ENCODE measurements at regions not wholly inside any gene's neighbourhood (a gene's known extent, or its start where the extent isn't known, plus 50 kb on each side); places are given as distances from the start of the nearest gene placed in this dataset.
"Not testable (repeated sequence)": the region's sequence is repeated elsewhere in the genome, so short reads cannot be mapped to it uniquely, and the experiment has no call there.

DNA sequence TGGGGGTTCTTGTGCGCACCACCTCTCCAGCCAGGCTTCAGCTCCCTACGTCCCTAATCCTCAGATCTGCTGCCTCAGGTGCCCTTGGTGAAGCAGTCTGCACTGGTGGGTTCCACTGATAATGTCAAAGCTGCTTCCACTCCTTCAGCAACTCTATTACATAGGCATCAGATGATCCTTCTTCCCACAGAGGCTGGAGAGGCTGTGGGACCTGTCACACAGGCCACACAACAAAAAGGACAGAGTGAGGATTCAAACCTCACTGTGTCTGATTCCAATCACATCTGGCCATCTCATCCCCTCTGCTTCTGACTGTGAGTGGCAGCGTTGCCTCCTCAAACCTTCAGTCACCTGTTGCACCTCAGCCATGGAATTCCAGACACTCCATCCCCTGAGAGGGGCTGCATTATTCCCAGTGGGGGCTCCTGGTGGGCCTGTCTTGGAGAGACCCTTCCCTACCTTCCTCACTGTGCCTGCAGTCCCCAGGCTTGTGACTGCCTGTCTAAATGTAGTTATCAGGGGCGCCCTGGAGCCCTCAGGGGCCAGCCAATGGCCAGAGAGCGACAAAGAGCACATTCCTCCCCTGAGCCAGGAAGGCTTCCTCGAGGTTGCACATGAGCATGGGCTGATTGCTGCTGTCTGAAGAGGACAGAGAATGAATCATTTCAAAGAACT lies 211.4 kb upstream of the ECI2 start:
- DNase-seq = no peak

- no peak for DNase-seq
Measured at GRCh38 chr6:4345543-4345942, 210.2 kb upstream of the ECI2 start.

DNA sequence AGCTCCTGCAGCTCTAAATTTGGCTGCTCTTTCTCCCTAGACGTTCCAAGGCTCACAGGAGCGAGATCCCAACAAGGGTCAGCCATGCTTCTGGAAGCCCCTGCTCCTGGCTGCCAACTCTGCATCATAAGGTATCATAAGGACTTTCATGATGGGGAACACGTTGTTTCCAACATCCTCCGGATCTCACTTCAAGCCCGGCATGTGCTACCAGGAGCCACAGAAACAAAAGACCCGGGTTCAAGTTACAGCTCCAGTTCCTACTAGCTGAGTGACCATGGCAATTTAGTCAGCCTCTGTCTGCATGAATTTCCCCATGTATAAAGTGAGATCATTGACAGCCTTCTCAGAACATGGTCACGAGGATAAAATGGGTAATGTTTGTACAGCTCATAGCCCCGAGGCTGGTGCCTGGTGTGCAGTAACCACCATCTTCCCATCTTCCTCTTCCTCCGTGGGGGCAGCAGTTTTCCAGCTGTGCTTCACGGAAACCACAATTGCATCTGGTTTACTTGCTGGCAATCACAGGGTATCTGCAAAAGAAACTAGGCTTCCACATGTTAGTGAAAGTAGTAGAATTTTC lies 209.0 kb upstream of the ECI2 start:
- no peak for DNase-seq

GRCh38 chr6:4342407-4343137 lies 207.2 kb upstream of the ECI2 start:
- DNase-seq = no peak

DNA sequence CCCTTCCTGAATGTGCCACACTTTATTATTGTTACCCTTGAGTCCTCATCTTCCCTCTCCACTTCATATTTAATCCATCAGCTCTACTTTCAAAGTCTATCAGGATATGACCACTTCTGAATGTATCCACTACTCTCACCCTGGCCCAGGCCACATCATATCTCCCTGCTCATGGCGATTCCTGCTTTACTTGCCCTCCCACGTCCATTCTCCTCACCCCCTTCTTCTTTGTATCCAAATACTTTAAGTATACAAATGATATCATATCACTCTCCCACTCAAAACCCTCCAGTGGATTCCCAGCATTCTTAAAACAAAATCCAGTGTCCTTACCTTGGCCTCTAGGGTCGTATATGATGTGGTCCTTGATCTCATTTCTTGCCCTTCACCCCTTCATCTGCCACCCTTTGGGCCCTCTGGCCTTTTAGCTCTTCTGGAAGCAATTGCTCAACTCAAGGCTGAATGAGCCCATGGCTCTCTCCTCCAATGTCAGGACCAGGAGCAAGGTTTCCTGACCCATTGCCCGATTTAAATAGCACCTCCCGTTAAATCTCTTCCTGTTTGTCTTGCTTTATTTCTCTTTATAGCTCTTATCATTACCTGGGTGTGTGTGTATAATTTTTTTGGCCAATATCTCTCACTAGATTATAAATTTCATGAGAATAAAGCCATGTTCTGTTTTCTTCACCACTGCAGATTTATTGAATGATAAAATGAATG lies 205.9 kb upstream of the ECI2 start:
- no peak for DNase-seq

DNA sequence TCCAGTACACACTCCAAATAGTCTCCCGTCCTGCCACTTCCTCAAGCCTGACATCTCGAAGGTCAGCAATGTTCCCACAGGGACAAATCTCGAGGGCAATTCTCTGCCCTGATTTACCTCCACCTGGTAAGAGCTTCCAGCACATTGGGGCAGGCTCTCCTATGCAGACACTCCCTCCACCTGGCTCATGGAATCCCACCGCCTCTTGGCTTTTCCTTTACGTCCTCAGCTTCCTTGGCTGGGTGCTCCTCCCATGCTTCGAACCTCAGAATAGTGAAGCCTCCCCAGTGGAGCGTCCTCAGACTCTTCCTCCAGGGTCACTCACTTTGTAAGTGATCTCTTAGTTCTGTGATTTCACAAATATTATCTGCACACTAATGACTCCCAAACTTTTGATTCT lies 205.2 kb upstream of the ECI2 start:
- no peak for DNase-seq

GRCh38 chr6:4338884-4339283 lies 203.5 kb upstream of the ECI2 start:
- no peak for DNase-seq

GRCh38 chr6:4336778-4337442 lies 201.5 kb upstream of the ECI2 start:
- no peak for DNase-seq

GRCh38 chr6:4336084-4336483 lies 200.7 kb upstream of the ECI2 start:
- DNase-seq = no peak

DNA sequence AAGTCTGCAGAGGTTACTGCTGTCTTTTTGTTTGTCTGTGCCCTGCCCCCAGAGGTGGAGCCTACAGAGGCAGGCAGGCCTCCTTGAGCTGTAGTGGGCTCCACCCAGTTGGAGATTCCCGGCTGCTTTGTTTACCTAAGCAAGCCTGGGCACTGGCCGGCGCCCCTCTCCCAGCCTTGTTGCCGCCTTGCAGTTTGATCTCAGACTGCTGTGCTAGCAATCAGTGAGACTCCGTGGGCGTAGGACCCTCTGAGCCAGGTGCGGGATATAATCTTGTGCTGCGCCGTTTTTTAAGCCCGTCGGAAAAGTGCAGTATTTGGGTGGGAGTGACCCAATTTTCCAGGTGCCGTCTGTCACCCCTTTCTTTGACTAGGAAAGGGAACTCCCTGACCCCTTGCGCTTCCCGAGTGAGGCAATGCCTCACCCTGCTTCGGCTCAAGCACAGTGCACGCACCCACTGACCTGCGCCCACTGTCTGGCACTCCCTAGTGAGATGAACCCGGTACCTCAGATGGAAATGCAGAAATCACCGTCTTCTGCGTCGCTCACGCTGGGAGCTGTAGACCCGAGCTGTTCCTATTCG lies 198.9 kb upstream of the ECI2 start:
- not testable (repeated sequence) for DNase-seq

GRCh38 chr6:4327841-4328240 lies 192.5 kb upstream of the ECI2 start:
- no peak for DNase-seq

- DNase-seq = no peak
Measured at GRCh38 chr6:4324746-4325145, 189.4 kb upstream of the ECI2 start.

GRCh38 chr6:4323322-4323721 lies 187.9 kb upstream of the ECI2 start:
- DNase-seq = no peak

GRCh38 chr6:4322846-4323309 lies 187.5 kb upstream of the ECI2 start:
- DNase-seq = no peak

DNA sequence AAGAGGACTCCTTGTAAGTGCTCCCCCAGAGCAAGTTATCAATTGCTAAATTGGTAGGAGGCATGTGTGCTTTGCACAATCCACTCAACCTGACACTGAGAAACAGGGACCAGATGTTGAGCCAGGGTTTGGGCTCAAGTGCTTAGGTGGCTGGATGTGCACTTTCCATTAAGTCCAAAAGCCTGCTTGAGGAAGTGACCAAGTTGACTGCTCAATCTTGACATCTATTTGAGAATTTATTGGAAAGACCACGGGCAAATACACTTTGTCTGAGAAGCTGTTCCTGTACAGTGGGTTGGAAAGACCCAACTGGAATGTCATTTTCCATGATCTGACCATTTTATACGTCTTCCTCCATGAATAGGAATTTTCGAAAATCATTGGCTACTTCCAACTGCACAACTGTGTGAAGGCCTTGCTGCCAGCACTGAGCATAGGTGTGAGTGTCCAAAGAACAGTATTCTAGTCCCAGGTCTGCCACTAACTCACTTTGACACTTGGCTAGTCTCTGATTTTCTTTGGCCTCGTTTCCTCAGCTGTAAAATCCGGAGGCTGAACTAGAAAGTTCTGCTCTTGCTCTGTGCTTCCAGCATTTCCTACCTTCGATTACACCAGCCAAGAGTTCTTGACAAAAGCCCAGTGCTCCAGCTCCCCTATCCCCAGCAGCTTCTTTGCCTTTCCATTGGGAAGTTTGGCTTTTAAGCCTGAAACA lies 186.9 kb upstream of the ECI2 start:
- DNase-seq = no peak

- DNase-seq = no peak
Measured at GRCh38 chr6:4320860-4321259, 185.5 kb upstream of the ECI2 start.

DNA sequence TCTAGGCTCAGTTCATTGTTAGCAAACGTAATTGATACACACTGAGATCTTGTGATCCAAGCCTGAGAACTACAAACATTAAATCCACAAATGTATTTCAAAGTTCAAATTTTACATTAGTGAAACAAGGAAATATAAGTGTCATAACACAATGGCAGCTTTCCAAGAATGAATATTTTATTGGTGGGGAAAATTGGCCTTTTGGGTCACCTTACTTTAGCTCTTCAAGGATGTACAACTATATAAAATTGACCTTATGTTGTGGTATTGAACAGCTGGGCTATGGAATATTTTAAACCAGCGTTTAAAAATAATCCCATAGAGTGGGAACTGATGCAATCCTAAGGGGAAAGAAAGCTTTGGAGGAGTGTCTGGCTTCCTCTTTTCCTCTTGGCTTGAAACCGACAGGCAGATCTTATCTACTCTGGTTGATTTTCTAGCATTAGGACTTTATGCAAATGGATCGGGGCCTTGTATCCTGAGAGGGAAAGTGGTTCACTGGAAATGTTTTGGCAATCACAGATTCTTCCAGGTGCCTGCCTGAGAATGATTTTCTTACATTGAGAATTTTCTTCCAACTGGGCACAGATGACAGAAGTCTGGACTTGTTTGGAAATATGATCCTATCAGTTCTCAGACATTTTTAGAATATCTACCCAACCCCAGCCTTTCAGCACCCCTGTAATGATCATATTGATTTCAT lies 184.8 kb upstream of the ECI2 start:
- DNase-seq = no peak

- DNase-seq = no peak
Measured at GRCh38 chr6:4318321-4318720, 182.9 kb upstream of the ECI2 start.

DNA sequence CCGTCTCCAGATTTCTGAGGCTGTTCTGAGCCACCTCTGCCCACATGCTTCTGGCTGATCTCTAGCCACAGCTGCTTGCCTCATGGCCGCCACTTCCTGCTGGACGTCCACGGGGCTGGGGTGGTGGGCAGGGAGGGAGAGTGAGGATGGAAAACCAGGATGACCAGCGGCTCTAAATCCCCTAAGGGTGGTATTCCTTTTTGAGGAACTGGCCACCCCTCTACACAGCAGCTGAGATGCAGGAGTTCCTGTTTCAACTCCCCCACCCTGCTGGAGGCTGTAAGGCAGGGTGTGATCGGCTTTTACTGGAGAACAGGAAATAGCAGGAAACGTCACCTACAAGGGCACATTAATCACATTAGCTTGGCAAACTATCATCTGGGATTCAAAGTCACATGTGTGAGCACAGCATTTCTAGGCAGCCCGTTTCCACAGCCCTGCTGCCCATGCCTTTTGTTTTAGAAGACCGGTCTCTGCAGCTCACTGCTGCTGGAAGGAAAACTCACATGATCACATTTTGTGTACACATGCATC lies 181.6 kb upstream of the ECI2 start:
- DNase-seq = no peak

GRCh38 chr6:4314201-4314707 lies 178.9 kb upstream of the ECI2 start:
- no peak for DNase-seq

All from stimulated activated CD4-positive, alpha-beta T cell treated with anti-CD3 and anti-CD28 coated beads, Interleukin-15, amount 100 ng/mL, for 24 hours (primary cell).